ENCODE measurements at regions not wholly inside any gene's neighbourhood (a gene's known extent, or its start where the extent isn't known, plus 50 kb on each side); places are given as distances from the start of the nearest gene placed in this dataset.
"Not testable (repeated sequence)": the region's sequence is repeated elsewhere in the genome, so short reads cannot be mapped to it uniquely, and the experiment has no call there.

DNA sequence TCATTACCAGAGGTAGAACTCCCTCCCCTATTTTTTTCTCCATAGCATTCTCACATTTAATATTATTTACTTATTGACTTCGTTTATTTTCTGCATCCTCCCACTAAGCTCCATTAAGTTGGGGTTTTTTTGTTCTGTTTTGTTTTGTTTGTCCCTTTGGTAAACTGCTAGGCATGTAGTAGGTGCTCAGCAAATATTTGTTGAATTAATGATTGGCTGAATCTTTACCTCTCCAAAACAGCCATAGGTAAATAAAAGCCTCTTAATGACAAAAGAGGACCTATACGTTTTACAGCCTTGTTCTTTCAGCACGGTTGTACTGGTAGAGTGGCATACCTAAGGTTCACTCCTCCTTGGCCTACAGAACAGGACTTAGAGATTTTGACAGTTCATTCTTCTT, 52.0 kb downstream of the PRORP start:
- no peak for TF ChIP-seq CTCF (conservative IDR thresholded peaks at IDR 0.05)
- H3K27ac ChIP-seq, result no peak overlapping the region

DNA sequence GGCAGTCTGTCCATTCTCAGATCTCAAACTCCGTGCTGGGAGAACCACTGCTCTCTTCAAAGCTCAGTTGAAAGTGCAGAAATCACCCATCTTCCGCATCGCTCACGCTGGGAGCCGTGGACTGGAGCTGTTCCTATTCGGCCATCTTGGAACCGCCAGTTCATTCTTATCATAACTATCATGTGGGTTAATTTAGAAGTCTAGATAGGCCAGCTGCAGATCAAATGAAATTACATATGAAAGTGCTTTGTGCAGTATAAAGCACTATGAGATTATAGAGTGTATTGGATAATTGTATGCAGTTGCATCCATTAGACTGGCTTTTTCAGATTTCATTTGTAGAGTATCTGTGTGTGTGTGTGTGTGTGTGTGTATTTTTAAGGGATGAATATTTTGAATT, 57.8 kb downstream of the PRORP start:
- no peak overlapping the region for H3K27ac ChIP-seq
- TF ChIP-seq CTCF (conservative IDR thresholded peaks at IDR 0.05), result no peak

DNA sequence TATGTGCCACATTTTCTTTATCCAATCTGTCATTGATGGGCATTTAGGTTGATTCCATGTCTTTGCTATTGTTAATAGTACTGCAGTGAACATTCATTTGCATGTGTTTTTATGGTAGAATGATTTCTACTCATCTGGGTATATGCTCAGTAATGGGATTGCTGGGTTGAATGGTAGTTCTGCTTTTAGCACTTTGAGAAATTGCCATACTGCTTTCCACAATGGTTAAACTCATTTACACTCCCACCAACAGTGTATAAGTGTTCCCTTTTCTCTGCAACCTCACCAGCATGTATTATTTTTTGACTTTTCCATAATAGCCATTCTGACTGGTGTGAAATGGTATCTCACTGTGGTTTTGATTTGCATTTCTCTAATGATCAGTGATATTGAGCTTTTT, 62.5 kb downstream of the PRORP start:
- H3K27ac ChIP-seq, result not testable (repeated sequence)

DNA sequence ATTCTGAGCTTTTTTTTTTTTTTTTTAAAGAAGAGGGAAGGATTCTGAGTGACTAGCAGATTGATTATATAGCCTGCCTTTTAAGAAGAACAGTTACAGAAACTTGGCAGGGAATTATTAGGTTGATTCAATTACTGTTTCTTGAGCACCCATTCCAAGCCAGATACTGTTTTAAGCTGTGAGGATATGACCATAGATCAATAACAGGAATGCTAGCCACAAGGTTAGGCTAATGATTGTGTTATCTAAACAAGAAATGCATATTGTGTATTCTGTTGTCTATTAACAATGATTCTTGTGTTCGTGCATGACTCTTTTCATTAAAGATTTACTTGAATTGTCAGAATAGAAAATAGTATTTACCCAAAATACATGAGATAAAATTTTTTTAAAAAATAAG, 67.1 kb downstream of the PRORP start:
- H3K27ac ChIP-seq, result no peak overlapping the region
- no peak for TF ChIP-seq CTCF (conservative IDR thresholded peaks at IDR 0.05)

- TF ChIP-seq CTCF (conservative IDR thresholded peaks at IDR 0.05), result no peak
- no peak overlapping the region for H3K27ac ChIP-seq
Observed at GRCh38 chr14:35193161-35193560, 70.8 kb downstream of the PRORP start.

- not testable (repeated sequence) for H3K27ac ChIP-seq
Observed at GRCh38 chr14:35194183-35194582, 71.8 kb downstream of the PRORP start.

- no peak overlapping the region for H3K27ac ChIP-seq
- no peak for TF ChIP-seq CTCF (conservative IDR thresholded peaks at IDR 0.05)
Observed at GRCh38 chr14:35196571-35196970, 74.2 kb downstream of the PRORP start.

DNA sequence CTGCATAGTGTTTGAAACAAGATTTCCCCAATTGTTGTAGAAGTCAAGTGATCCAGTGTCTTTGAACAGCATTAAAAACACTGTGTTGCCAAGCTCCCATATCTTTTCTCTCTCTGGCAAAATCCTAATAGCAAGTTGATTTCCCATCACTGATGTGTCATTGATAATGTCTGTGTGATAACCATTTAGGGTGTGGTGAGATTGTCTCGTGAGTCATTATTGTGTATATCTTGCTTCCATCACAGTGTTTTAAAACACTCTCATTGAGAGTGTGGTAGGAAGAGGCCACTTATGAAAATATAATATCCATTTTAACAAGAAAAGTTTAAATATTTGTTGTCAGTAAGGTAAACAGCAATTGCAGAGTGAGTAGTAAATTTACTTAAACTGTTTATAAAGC, 74.7 kb downstream of the PRORP start:
- H3K27ac ChIP-seq, result no peak overlapping the region
- TF ChIP-seq CTCF (conservative IDR thresholded peaks at IDR 0.05), result no peak

GRCh38 chr14:35201066-35201465, 78.7 kb downstream of the PRORP start:
- no peak overlapping the region for H3K27ac ChIP-seq
- no peak for TF ChIP-seq CTCF (conservative IDR thresholded peaks at IDR 0.05)

All from VCaP (cell line).